Stimulated activated naive B cell treated with anti-CD40 and anti-IgM and Interleukin-4, amounts not matched to agents 10 μg/mL and 1 μg/mL and 100 μg/mL, for 72 hours (primary cell): ENCODE measurements at regions not wholly inside any gene's neighbourhood (a gene's known extent, or its start where the extent isn't known, plus 50 kb on each side); places are given as distances from the start of the nearest gene placed in this dataset.

Experiments
- ATAC-seq, 2 donors: fragments of 150-1000 bp; cut with Tn5 transposase; replicated peaks; 2 replicates each; pipeline ENCODE4 v1.10.0; 2021; ENCODE audit warnings: moderate library complexity in 1 of 2
- DNase-seq: peaks from one replicate; pipeline ENCODE4 v3.0.0; 2021
- H3K27ac Mint-ChIP-seq: one replicate; pipeline ENCODE4 v1.8.0; 2022; ENCODE audit warnings: mild to moderate bottlenecking, mixed read lengths
- H3K27me3 Mint-ChIP-seq, 2 donors: one replicate each; pipeline ENCODE4 v1.8.0; 2022; ENCODE audit warnings: mixed read lengths in 2 of 2
- H3K36me3 Mint-ChIP-seq, 2 donors: one replicate each; pipeline ENCODE4 v1.8.0; 2022; ENCODE audit warnings: mixed read lengths in 2 of 2, mild to moderate bottlenecking in 1 of 2
- H3K4me1 Mint-ChIP-seq, 2 donors: one replicate each; pipeline ENCODE4 v1.8.0; 2022; ENCODE audit warnings: mixed read lengths in 2 of 2, mild to moderate bottlenecking in 1 of 2
- H3K4me3 Mint-ChIP-seq, 2 donors: one replicate each; pipeline ENCODE4 v1.8.0; 2022; ENCODE audit warnings: mild to moderate bottlenecking in 2 of 2, mixed read lengths in 2 of 2, moderate library complexity in 1 of 2
- H3K9me3 Mint-ChIP-seq, 2 donors: one replicate each; pipeline ENCODE4 v1.8.0; 2022; ENCODE audit warnings: mixed read lengths in 2 of 2, mild to moderate bottlenecking in 1 of 2

DNA sequence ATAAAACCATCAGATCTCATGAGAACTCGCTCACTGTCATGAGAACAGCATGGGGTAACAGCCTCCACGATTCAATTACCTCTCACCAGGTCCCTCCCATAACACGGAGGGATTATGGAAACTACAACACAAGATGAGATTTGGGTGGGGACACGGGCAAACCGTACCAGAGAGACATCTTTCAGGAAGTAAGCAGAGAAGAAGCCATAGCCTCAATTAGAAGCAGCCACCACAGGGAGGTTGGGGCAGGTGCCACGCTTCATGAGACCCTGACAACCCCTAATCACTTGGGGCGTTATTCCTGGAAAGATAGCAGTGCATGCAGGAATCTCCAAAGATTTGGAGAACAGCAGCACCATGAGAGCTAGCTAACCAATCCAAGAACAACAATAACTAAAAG is 52.9 kb upstream of the SIRPG start:
- Mint-ChIP-seq H3K27ac (peak overlapping the region; percentile 42), H3K9me3 (peaks cover 8% of the 10 kb centered on the region in 2 donors), H3K4me1 (peaks cover 0 to 4% of the 10 kb centered on the region in 2 donors), H3K27me3 (peaks cover 60 to 78% of the 10 kb centered on the region in 2 donors), H3K4me3 (no peak overlapping the region), H3K36me3 (peaks cover 0 to 5% of the 10 kb centered on the region in 2 donors)
- DNase-seq = no peak
- ATAC-seq = no peak

- Mint-ChIP-seq H3K4me1 (peaks cover 0 to 4% of the 10 kb centered on the region in 2 donors), H3K27me3 (peaks cover 64 to 65% of the 10 kb centered on the region in 2 donors), H3K36me3 (peaks cover 0 to 5% of the 10 kb centered on the region in 2 donors), H3K4me3 (no peak overlapping the region), H3K27ac (no peak overlapping the region), H3K9me3 (peaks cover 7 to 8% of the 10 kb centered on the region in 2 donors)
- no peak for ATAC-seq
- DNase-seq = no peak
Measured at GRCh38 chr20:1707588-1708449, 50.2 kb upstream of the SIRPG start.
